GM19395 (cell line): ENCODE measurements at regions not wholly inside any gene's neighbourhood (a gene's known extent, or its start where the extent isn't known, plus 50 kb on each side); places are given as distances from the start of the nearest gene placed in this dataset.

Source experiments
- ATAC-seq: cut with Tn5 transposase; IDR thresholded peaks from one replicate; pipeline ENCODE4 v1.9.1; 2021; ENCODE audit warnings: mild to moderate bottlenecking, moderate library complexity; ENCODE audit not compliant: unreplicated experiment

GRCh38 chr16:51698647-51699046, 547.6 kb upstream of the SALL1 start:
- ATAC-seq: no peak

- ATAC-seq: no peak
Observed at GRCh38 chr16:51697454-51697853, 546.4 kb upstream of the SALL1 start.

- ATAC-seq: no peak
Observed at GRCh38 chr16:51696376-51696775, 545.3 kb upstream of the SALL1 start.

GRCh38 chr16:51691109-51691508, 540.0 kb upstream of the SALL1 start:
- no peak for ATAC-seq

- no peak for ATAC-seq
Observed at GRCh38 chr16:51685498-51685897, 534.4 kb upstream of the SALL1 start.

GRCh38 chr16:51683882-51684281, 532.8 kb upstream of the SALL1 start:
- ATAC-seq: no peak

- no peak for ATAC-seq
Observed at GRCh38 chr16:51682905-51683304, 531.8 kb upstream of the SALL1 start.

- no peak for ATAC-seq
Observed at GRCh38 chr16:51674615-51675014, 523.5 kb upstream of the SALL1 start.

GRCh38 chr16:51670527-51670926, 519.5 kb upstream of the SALL1 start:
- ATAC-seq: no peak

- ATAC-seq: no peak
Observed at GRCh38 chr16:51666821-51667220, 515.8 kb upstream of the SALL1 start.

- ATAC-seq: no peak
Observed at GRCh38 chr16:51666074-51666473, 515.0 kb upstream of the SALL1 start.

- no peak for ATAC-seq
Observed at GRCh38 chr16:51665436-51665998, 514.4 kb upstream of the SALL1 start.

GRCh38 chr16:51658531-51658930, 507.5 kb upstream of the SALL1 start:
- ATAC-seq: no peak

GRCh38 chr16:51657848-51658247, 506.8 kb upstream of the SALL1 start:
- no peak for ATAC-seq

GRCh38 chr16:51655249-51655648, 504.2 kb upstream of the SALL1 start:
- no peak for ATAC-seq

GRCh38 chr16:51651061-51651466, 500.0 kb upstream of the SALL1 start:
- ATAC-seq: no peak

- ATAC-seq: no peak
Observed at GRCh38 chr16:51649631-51650030, 498.6 kb upstream of the SALL1 start.

- ATAC-seq: no peak
Observed at GRCh38 chr16:51648526-51648925, 497.5 kb upstream of the SALL1 start.

- no peak for ATAC-seq
Observed at GRCh38 chr16:51641191-51641765, 490.2 kb upstream of the SALL1 start.

GRCh38 chr16:51640196-51640595, 489.1 kb upstream of the SALL1 start:
- ATAC-seq: no peak

GRCh38 chr16:51638339-51639135, 487.5 kb upstream of the SALL1 start:
- no peak for ATAC-seq

GRCh38 chr16:51637770-51638094, 486.7 kb upstream of the SALL1 start:
- ATAC-seq: no peak
